Stimulated activated CD8-positive, alpha-beta memory T cell treated with anti-CD3 and anti-CD28 coated beads, Interleukin-15, amount 100 ng/mL, for 48 hours (primary cell): ENCODE measurements at regions not wholly inside any gene's neighbourhood (a gene's known extent, or its start where the extent isn't known, plus 50 kb on each side); places are given as distances from the start of the nearest gene placed in this dataset.
"Not testable (repeated sequence)": the region's sequence is repeated elsewhere in the genome, so short reads cannot be mapped to it uniquely, and the experiment has no call there.

Experiments
- DNase-seq, 2 donors: peaks; one replicate each; pipeline ENCODE4 v3.0.0-alpha.2; 2020; ENCODE audit warnings: low read depth in 2 of 2

DNA sequence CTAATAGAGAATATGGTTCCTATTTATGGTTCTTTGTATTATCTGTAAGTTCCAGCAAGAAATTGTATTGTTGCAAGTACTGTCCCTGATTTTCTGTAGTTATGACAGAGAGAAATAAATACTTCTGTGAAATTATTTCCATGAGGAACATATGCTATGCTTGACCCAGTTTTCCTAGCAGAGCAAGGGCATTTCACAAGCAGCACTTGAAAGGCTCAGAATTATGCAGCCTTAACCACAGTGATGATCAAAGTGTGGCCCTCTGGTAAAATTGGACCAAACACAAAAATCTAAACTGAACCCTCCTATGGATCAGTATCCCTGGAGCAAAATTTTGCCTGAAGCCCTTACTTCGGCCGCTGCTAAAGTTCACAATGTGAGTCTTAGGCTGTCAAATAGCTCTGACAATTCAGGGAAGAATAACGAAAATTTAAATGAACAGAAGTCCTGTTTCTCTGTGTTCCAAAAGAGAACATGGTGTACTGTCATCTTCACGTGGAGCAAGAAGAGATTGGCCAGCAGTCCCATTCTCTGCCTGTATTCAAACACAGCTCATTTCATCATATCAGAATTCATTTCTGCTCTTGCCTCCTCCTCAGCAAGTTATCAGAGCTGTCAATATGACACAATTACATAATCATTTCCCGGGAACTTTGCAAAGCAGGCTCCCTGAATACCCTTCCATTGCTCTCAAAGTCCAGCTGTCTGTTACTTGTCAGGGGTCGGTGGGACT, 471.9 kb downstream of the RPS29 start:
- DNase-seq = no peak

DNA sequence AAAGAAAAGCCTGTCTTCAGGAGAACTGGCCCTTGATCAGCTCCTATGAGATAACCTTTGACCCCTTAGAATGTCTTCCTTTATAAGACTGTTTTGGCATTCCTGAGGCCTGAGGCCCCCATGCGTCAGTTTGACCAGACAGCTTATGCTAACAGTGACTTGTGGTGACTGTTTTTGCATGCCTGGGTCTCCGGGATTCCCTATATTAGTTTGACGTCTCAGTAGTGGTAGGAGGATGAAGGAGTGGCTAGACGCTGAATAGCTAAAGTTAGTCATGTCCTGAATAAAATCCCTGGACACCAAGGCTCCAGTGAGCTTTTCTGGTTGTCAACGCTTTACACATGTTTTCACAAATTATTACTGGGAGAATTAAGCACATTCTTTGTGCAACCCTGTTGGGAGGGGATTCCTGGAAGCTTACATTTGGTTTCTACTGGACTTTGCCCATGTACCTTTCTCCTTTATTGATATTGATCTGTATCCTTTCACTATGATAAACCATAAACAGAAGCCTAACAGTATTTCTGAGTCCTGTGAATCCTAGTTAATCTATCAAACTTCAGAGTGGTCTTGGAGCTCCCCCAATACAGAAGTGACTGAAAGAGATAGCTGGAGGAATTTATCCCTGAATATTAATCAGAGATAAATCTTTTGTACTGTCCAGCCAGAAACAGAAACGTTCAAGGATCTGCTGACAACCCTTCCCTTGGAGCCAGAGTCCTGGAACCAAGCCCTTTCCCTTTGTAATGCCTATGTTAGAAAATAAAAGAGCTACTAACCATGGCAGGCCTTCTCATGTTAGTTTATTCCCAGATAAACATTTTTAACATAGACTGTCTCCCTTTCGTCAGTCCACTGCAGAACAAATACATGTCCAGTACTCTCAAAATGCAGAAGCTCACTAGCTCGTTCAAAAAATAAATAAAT, 479.2 kb downstream of the RPS29 start:
- DNase-seq = no peak

DNA sequence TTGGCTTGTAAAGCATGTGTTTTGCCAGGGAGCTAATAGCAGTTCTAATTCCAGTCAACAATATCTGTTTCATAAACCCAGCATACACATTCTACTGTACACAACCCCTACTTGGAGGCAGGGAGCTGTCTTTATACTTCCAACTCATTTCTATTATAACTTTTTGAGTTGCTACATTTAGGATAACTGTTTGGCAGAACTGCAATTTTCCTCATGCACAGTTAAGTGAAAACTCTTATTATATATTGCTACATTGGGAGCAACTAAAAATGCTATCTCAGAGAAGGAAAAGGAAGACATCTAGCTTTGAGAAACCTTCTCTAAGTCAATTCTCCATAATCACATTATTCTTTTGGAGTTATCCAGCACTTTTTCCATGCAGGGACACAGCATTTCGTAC, 480.2 kb downstream of the RPS29 start:
- DNase-seq = no peak

DNA sequence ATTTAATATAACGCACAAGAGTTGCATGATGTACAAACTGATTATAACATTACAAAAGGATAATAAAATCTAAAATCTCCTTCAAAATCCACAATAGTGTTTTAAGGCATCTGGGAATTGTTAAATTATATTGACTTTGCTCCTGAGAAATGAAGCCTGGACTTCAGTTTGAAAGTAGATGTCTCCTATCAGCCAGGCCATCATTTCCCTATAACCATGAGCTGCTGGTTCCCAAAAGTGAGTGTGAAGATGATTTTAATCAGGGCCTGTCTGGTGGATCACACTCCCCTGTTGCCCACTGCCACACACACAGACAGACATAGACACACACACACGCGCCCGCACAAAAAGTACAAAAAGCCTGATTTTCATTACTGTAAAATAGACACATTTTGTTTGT, 480.7 kb downstream of the RPS29 start:
- DNase-seq = no peak

DNA sequence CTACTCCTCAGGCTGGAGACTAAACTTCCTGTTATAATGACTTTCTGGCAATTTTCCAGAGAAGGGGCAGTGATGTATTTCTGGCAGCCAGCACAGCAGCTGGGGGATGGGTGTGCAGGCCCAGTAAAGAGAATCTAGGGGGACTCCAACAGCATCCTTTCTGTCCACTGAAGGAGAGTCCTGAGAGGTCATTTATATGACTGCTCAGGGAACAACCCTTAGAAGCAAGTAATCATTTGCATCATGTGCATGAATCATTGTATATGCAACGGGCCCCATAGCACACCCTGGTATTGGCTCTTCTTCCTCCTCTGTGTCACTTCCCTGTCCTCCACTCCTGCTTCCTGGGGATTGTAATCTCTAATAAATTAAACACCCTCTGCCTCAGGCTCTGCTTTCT, 493.8 kb downstream of the RPS29 start:
- no peak for DNase-seq

DNA sequence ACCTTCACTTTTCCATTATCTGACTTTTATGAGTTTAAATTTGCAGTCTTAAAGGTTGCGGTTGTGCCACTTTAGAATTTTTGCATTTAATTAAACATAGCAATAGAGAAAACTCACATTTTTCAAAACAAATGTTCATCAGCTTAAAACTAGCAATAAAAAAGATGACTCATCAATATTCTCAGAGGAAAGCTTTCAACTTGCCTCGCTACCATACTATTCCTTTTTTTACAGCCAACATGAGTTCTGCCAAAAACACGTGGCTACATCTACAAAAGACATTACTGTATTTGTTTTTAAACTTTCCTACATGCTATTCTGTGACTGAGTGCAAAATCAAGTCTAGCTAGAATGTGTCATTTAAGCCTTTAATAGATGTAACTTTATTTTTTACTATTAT, 497.1 kb downstream of the RPS29 start:
- DNase-seq = no peak

DNA sequence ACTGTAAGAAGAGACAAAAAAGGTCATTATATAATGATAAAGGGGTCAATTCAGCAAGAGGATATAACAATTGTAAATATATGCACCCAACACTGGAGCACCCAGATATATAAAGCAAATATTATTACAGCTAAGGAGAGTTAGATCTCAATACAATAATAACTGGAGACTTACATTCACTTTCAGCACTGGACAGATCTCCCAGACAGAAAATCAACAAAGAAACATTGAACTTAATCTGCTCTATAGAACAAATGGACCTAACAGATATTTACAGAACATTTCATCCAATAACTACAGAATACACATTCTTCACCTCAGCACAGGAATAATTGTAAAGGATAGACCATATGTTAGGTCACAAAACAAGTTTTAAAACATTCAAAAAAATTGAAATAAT, 512.9 kb downstream of the RPS29 start:
- DNase-seq = not testable (repeated sequence)

DNA sequence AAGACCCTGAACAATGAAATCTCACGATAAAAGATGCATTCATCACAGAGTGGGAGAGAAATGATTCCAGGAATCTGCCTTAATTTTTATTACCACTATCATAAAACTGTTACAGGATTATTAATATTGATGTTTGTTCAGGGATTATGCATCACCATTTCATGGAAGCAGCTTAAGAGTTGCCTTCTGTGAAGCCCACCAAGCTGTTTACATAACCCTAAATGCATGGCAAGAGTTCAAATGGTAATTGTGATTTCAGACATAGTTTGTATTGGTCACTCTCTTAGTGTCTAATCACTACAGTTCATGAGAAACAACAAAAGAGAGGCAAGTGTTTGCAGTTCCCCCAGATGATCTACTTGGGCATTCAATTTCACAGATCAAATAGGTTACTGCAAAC, 527.7 kb downstream of the RPS29 start:
- no peak for DNase-seq

DNA sequence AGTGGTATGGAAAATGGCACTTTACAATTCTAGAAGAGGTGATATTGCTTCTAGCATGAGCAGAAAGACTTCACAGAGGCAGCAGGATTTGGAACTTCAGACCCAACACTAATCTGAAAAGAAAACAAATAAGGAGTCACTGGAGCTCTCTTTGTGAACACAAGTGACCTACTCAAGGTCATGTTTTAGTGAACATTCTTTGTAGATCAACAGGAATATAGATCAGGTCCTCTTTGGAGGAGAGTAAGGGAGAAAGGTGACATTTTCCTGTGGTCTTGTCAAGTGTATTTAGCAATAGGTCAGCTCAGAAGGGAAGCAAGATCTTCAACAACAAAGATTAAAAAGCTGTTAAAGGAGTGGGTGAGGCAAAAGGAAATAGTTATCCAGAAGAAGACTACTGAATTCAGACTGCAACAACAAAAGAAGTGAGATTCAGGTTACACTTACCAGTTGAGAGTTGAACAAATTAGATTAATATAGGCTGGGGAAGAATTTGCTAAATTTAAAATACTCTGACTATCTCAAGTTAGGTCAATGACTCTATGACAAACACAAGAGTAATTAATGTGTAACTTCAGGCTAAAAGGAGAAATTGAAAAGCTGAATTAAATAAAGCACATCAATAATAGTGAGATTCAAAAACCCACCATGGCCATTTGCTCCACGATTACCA, 528.2 kb downstream of the RPS29 start:
- DNase-seq = no peak

DNA sequence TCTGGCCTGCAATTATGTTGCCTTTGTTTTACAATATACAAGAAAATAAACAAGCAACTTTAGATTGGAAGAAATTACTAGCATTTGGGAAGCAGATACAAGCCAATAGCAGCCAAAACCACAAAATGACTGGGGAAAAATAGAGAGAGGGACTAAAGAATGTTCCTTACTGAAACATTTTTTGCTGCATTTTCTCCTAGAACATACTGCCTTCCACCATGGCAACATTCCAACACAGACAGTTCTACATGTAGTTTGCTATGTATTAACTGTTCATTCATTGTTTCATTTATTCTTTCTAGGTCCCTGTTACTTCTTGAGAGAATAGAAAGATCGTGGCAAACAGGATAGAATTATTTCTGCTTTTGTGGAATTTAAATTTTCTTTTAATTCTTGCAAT, 530.2 kb downstream of the RPS29 start:
- no peak for DNase-seq

DNA sequence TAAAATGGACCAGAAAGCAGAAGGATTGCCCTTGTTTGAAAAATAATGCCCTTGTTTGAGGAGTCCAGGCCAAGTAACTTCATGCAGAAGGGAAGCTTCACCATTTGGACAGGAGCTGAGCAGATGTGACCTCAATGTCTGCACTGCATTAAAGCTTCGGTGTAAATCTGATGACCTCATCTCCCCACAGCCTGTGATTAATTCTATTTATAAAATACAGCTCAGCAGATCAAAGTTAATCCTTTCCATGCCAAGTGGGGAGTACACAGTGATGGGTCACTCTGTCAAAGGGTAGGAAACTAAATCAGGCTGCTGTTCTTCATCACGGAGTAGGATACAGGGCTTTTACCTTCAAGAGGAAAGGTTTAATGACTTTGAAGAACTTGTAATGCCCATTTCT, 533.7 kb downstream of the RPS29 start:
- DNase-seq = no peak

DNA sequence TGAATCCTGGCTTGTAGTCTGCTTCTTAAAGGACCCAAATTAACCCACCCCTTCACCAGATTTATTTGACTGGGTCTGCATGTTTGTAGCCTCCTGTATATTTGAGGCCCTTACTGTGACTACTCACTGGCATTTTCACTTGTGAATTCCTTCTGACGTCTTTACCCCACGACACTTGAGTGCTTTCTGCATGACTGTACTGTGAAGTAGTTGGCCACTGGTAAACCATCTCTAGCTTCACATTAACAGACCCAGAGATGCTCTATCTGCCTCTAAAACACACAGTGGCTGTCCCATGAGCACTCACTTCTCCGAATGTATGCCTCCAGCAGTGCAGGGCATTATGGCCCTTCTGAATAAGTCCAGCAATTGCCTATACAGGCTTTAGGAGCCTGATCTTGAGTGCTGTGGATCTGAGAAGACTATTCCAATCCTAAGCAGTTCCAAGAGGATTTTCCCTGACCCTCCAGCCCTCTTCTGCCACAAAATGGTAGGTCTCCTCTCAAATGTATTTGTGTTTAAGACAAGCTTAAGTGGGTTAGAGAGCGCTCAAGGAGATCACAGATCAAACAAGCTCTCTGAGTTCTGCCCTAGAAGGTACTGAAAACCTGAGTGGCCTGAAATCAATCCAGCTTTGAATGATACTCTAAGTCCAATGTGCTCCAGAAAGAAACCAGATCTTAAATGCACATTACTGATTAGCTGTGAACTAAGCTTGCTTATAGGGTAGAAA, 534.7 kb downstream of the RPS29 start:
- DNase-seq = no peak

DNA sequence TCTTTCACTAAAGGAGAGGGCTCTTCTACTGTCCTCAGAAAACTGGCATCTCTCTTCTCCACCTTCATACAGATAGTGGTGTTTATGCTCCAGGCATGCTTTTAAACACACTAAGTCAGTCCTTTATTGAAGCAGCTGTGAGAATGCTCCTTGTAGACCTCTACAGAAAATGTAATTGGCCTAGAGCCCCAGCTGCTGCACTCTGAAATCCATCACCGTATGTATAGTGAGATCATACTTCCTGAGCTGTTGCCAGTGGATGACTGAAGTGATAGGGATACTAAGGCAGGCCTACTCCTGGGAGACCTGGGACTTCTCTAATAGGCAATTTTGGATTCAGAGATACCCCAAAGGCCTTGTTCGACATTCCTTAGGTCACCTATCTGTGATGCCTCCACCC, 535.4 kb downstream of the RPS29 start:
- no peak for DNase-seq

DNA sequence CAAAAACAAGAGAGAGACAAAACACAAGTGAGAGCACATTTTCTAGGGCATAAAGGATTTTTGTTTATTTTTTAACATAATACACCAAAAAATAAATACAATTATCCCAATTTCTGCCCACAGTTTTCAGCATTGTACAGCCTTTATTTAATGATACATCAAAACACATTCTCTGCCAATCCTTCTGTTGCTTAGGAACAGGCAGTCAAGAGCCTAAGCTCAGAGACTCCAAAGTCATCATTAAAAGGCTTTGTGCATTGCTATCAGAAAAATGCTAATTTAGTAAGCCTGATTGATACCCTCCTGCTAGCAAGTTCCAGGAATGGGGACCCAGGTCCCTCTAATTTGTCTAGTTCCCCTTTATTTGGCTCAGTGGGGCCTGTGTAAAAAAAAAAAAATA, 536.5 kb downstream of the RPS29 start:
- no peak for DNase-seq

DNA sequence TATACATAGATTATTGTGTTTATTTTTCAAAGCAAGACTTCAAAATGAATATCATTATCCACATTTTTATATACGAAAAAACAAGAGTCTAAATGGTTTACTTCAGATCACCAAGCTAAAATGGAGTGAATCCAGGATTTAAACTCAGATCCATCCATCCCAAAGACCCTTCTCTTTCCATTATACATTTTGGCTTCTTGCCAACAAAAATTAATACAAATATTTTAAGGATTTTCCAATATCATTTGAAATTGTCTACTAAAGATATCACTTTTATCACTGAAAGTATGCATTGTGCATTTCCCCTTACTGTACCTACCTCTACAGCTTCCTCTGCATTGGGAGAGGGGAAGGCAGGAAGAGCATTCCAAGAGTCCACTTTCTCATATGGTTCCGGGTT, 541.2 kb downstream of the RPS29 start:
- no peak for DNase-seq

DNA sequence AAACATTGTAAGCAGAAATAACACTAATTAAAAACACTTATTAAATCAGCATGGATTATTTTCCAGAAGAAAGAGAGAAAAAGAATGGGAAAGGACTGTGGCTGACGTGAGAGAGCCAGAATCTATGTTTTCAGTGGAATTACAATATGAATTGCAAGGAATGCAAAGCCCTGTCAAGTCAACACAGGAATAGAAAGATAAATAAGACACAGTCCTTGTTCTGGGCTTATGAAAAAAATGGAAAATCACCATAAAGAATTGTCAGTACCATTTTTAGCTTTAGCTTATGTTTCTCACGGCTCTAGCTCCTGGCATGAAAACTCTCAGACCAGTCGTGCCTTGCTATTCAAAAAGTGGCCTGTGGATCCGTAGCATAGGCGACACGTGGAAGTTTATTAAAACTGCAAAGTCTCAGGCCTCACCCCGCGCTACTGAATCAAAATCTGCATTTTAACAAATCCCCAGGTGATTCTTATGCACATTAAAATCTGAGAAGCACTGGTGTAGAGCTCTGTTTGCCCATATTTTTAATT, 549.1 kb downstream of the RPS29 start:
- no peak for DNase-seq

DNA sequence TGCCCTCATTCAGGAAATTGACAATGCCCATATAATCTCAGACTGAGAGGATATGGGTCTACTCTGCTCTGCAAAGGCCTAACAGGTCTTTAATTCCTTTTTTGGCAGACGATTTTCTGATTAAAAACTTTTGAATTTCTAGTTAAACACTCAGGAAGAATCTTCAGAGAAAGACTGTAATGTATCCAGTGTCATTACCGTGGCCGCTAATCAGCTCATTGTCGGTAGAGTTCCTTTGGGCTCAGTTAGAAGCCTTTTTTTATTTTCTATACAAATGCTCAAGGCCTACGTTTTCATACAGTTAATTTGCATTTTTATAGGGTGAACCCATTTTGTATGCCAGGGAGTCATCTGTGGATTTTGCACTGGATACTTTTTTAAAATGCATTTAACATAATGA, 549.9 kb downstream of the RPS29 start:
- DNase-seq = no peak

DNA sequence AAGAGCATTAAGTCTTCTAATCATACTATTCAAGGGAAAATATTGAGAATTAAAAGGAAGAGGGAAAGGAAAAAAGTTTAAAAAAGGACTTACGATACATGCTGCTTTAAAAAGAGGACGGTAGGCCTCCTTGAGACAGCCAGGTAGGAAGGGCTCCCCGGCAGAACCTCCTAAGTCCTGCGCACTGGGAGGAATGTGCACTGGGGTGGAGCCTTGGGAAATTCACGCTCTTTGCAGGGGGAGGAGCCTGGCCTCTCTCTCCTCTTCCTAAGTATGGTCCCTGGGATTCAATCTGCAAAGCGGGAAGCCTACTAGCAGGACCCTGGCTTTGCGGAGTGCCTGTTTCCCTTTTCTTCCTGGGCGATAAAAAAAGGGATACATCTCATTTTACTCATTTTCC, 553.0 kb downstream of the RPS29 start:
- DNase-seq = no peak

DNA sequence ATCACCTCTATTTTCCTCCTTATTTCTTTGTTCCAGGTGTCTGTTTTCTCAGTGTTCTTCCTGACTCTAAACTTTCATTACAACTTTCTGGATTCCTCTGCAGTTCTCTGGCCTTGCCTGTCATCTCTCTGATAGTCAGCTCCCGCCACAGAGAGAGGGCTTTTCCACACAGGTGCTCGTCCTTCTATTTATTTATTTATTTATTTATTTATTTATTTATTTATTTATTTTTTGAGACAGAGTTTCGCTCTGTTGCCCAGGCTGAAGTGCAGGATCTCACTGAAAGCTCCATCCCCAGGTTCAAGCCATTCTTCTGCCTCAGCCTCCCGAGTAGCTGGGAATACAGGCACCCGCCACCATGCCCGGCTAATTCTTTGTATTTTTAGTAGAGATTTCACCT, 554.5 kb downstream of the RPS29 start:
- DNase-seq = not testable (repeated sequence)

DNA sequence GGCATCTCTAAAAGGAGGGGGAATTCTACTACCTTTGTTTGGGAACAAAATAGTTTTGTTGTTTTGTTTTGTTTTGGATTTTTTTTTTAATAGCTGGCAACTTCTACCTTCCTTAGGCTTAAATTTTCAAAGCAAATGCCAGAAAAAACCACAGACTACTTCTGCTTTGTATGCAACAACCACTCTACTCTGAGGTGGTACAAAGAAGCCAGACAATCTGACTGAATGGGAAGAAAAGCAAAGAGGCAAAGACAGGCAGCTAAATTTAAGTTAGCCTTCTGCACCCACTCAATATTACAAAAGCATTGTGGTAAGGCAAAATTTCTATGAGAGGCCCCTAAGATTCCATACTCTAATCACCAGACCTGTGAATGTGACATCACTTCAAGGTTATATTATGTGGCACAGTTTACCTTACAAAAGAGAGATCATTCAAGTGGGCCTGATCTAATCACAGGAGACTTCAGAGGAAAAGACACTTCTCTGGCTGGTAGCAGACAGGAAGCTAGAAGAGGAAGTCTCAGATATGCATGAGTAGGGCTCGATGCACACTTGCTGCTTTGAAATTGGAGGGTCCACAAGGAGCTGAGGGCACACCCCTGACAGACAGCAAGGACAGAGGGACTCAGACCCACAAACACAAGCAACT, 566.6 kb downstream of the RPS29 start:
- DNase-seq = no peak

DNA sequence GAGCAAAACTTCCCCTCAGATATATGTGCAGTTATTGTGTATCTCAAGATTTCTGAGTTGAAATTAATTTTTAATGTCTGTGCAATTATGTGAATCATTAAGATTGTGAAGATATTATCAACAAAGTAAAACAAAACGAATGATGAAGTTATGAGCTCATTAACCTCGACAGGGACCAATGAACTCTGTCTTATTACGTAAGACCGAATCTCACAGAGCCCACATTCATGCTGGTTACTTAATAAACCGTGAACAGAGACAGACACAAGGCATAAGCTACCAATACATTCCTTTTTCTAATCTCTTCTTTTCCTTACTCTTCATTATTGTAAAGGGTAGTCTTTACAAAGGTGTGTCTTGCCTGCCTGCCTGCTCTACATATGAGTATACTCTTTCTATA, 568.7 kb downstream of the RPS29 start:
- no peak for DNase-seq
